MM.1S (cell line): ENCODE measurements at regions not wholly inside any gene's neighbourhood (a gene's known extent, or its start where the extent isn't known, plus 50 kb on each side); places are given as distances from the start of the nearest gene placed in this dataset.

Experiments
- DNase-seq: peaks from one replicate; pipeline ENCODE4 v3.0.0-alpha.2; 2015
- H2AFZ ChIP-seq: fragments of 300-600 bp; sonication (generic); 2 replicates; pipeline ENCODE4 v1.6.0; 2016; ENCODE audit warnings: antibody characterized with exemption, low read length
- H3F3A ChIP-seq: fragments of 300-600 bp; sonication (generic); 2 replicates; pipeline ENCODE4 v1.6.1; 2016; ENCODE audit warnings: mild to moderate bottlenecking, antibody characterized with exemption, low read length, moderate library complexity, mixed read lengths; ENCODE audit not compliant: insufficient read depth
- H3K27ac ChIP-seq: fragments of 300-600 bp; sonication (generic); 2 replicates; pipeline ENCODE4 v1.5.1; 2016; ENCODE audit warnings: mild to moderate bottlenecking, low read length
- H3K27me3 ChIP-seq: fragments of 300-600 bp; sonication (generic); replicated peaks from 2 replicates; pipeline ENCODE4 v1.6.0; 2016; ENCODE audit warnings: low read length; ENCODE audit not compliant: insufficient read depth
- H3K36me3 ChIP-seq: fragments of 300-600 bp; sonication (generic); replicated peaks from 2 replicates; pipeline ENCODE4 v1.6.1; 2016; ENCODE audit warnings: mild to moderate bottlenecking, low read length, mixed read lengths; ENCODE audit not compliant: insufficient read depth
- H3K4me1 ChIP-seq: fragments of 300-600 bp; sonication (generic); 2 replicates; pipeline ENCODE4 v1.6.1; 2016; ENCODE audit warnings: low read length, mixed read lengths
- H3K4me2 ChIP-seq: fragments of 300-600 bp; sonication (generic); 2 replicates; pipeline ENCODE4 v1.6.0; 2016; ENCODE audit warnings: low read depth, low read length
- H3K4me3 ChIP-seq: fragments of 300-600 bp; sonication (generic); 2 replicates; pipeline ENCODE4 v1.5.1; 2016; ENCODE audit warnings: low read length, mixed read lengths
- H3K79me2 ChIP-seq: fragments of 300-600 bp; sonication (generic); 2 replicates; pipeline ENCODE4 v1.6.1; 2016; ENCODE audit warnings: mixed run types, low read length, mixed read lengths
- H3K9ac ChIP-seq: fragments of 300-600 bp; sonication (generic); 2 replicates; pipeline ENCODE4 v1.6.1; 2016; ENCODE audit warnings: low read length, mixed read lengths
- H3K9me2 ChIP-seq: fragments of 300-600 bp; sonication (generic); replicated peaks from 2 replicates; pipeline ENCODE4 v1.6.1; 2016; ENCODE audit warnings: mild to moderate bottlenecking, low read length, mixed read lengths; ENCODE audit not compliant: insufficient read depth
- H3K9me3 ChIP-seq: fragments of 300-600 bp; sonication (generic); replicated peaks from 2 replicates; pipeline ENCODE4 v1.6.1; 2016; ENCODE audit warnings: mild to moderate bottlenecking, low read length, mixed read lengths; ENCODE audit not compliant: insufficient read depth
- H4K20me1 ChIP-seq: fragments of 300-600 bp; sonication (generic); 2 replicates; pipeline ENCODE4 v1.6.1; 2016; ENCODE audit warnings: mild to moderate bottlenecking, low read length, moderate library complexity, mixed read lengths; ENCODE audit not compliant: insufficient read depth
- EZH2 ChIP-seq: fragments of 300-600 bp; sonication (generic); optimal IDR thresholded peaks from 2 replicates; pipeline ENCODE3; 2017; ENCODE audit warnings: low read depth, mild to moderate bottlenecking, antibody characterized with exemption, low read length, mixed read lengths
- EZH2phosphoT487 ChIP-seq: fragments of 300-600 bp; sonication (generic); IDR thresholded peaks from 2 replicates; pipeline ENCODE4 v1.6.1; 2018; ENCODE audit warnings: antibody characterized with exemption, low read length
- TF ChIP-seq, protein P1 (sequence below): fragments of 300-600 bp; sonication (generic); IDR thresholded peaks from 2 replicates; pipeline ENCODE4 v1.5.1; 2016; ENCODE audit warnings: antibody characterized with exemption, low read length, mixed read lengths

DNA sequence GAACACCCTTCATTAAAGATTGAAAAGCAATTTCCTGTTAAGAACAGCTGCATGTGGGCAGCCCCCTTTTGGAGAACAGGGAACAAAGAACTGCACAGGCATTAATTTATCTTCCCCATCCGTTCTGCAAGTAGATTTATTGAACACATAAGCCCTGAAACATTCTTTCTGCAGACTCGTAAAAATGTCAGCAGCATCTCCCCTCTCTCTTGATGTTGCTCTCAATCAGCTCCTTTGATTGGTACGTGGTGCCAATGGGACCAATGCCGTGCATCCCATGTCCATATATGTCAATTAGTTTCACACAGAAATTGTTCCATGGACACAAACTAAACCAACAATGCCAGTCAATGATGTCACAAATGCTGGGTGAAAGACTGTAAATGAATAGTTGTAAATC is 228.5 kb upstream of the RASGEF1B start:
- Histone ChIP-seq H3K9me2 (no peaks in the 10 kb centered on the region), H2AFZ (no peak overlapping the region), H3K79me2 (no peaks in the 10 kb centered on the region), H3K9me3 (no peaks in the 10 kb centered on the region), H3K36me3 (no peaks in the 10 kb centered on the region), H3K4me2 (no peak overlapping the region), H3K27ac (no peak overlapping the region), H3K9ac (no peak overlapping the region), H3K4me3 (no peak overlapping the region), H3K4me1 (no peaks in the 10 kb centered on the region), H3K27me3 (no peaks in the 10 kb centered on the region), H4K20me1 (no peaks in the 10 kb centered on the region), H3F3A (no peaks in the 10 kb centered on the region)
- DNase-seq: no peak
- TF ChIP-seq EZH2 (no peak), EZH2phosphoT487 (no peak)
- TF ChIP-seq, protein P1, sequence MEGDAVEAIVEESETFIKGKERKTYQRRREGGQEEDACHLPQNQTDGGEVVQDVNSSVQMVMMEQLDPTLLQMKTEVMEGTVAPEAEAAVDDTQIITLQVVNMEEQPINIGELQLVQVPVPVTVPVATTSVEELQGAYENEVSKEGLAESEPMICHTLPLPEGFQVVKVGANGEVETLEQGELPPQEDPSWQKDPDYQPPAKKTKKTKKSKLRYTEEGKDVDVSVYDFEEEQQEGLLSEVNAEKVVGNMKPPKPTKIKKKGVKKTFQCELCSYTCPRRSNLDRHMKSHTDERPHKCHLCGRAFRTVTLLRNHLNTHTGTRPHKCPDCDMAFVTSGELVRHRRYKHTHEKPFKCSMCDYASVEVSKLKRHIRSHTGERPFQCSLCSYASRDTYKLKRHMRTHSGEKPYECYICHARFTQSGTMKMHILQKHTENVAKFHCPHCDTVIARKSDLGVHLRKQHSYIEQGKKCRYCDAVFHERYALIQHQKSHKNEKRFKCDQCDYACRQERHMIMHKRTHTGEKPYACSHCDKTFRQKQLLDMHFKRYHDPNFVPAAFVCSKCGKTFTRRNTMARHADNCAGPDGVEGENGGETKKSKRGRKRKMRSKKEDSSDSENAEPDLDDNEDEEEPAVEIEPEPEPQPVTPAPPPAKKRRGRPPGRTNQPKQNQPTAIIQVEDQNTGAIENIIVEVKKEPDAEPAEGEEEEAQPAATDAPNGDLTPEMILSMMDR: no peak

DNA sequence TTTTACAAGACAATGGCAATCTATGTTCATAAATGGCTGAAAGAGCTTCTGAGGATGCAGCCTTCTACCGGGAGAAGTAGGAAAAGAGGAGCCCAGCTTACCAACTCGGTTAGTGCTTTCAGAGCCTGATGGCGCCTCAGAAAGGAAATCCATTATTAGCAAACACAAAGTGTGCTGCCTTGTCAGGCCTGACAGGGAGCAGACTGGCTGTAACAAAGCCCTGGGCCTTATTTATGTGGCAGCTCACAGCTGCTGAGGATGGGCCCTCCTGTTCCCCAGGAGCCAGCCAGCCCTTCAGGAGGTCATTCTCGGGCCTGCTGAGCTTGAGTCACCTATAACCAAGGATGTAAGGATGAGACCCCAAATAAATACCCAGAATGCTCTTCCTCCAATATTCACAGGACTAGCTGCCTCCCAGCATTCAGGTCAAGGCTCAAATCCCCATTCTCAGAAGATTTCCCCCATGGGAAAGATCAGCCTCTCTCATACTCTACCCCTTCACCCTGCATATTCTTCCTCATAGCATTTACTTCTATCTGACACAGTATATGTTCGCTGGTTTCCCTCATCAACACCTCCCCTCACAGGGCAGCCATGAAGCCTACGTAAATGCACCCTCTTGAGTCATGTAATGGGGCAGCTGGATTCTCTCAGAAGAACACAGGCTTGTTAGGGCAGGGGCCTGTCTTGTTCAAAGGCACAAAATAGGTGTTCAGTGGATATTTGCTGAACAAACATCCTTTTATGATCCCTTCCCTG is 227.0 kb upstream of the RASGEF1B start:
- Histone ChIP-seq H3K9me3 (no peaks in the 10 kb centered on the region), H2AFZ (no peak overlapping the region), H3F3A (no peaks in the 10 kb centered on the region), H3K4me2 (no peak overlapping the region), H3K27ac (no peak overlapping the region), H3K9ac (no peak overlapping the region), H3K4me3 (no peak overlapping the region), H3K4me1 (no peaks in the 10 kb centered on the region), H3K79me2 (no peaks in the 10 kb centered on the region), H3K36me3 (no peaks in the 10 kb centered on the region), H3K27me3 (no peaks in the 10 kb centered on the region), H3K9me2 (no peaks in the 10 kb centered on the region), H4K20me1 (no peaks in the 10 kb centered on the region)
- no peak for DNase-seq
- TF ChIP-seq EZH2 (no peak), EZH2phosphoT487 (no peak)
- TF ChIP-seq, protein P1: no peak

DNA sequence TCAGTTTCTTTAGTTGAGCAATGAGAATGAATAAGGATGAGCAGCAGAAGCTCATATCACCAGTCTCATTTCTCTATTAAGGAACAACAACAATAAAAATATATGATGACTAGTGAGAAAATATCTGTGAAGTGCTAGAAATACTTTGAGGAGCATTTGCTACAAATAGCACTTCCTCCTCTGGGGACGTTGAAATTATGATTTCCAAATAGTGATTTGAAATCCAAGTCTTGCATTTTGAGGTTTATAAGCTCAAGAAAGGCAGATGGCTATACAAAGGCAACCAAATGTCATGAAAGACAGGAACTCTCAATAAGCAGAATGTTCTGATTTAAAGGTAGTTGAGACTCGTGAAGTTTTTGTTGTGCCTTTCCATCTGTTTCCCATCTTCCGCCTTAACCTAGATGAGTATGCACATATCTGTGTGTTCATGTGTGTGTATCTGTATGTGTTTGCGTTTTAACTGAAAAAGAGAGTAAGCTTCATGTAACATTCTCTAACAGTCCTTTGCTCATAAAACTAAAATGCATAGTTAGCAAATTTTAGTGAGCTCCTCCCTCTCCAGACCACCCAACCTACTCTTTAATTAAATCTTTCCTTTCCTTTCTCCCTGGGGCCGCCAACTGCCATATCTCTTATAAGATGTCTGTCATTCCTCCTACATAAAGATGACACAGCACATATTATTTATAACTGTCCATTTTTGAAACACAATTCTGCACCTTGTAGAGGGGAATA is 222.6 kb upstream of the RASGEF1B start:
- DNase-seq: no peak
- Histone ChIP-seq H3K4me1 (no peaks in the 10 kb centered on the region), H3K27ac (no peak overlapping the region), H3F3A (no peaks in the 10 kb centered on the region), H4K20me1 (no peaks in the 10 kb centered on the region), H3K79me2 (no peaks in the 10 kb centered on the region), H3K9me3 (no peaks in the 10 kb centered on the region), H3K27me3 (no peaks in the 10 kb centered on the region), H3K9me2 (no peaks in the 10 kb centered on the region), H3K4me2 (no peak overlapping the region), H3K4me3 (no peak overlapping the region), H3K36me3 (no peaks in the 10 kb centered on the region), H2AFZ (no peak overlapping the region), H3K9ac (no peak overlapping the region)
- TF ChIP-seq, protein P1: no peak
- no peak for TF ChIP-seq EZH2phosphoT487
- TF ChIP-seq EZH2: no peak
